GM21528 (cell line): ENCODE measurements at regions not wholly inside any gene's neighbourhood (a gene's known extent, or its start where the extent isn't known, plus 50 kb on each side); places are given as distances from the start of the nearest gene placed in this dataset.
"Not testable (repeated sequence)": the region's sequence is repeated elsewhere in the genome, so short reads cannot be mapped to it uniquely, and the experiment has no call there.

ENCODE experiments used
- ATAC-seq: cut with Tn5 transposase; IDR thresholded peaks from one replicate; pipeline ENCODE4 v1.9.1; 2021; ENCODE audit warnings: mild to moderate bottlenecking, moderate library complexity; ENCODE audit not compliant: unreplicated experiment, low FRiP score

DNA sequence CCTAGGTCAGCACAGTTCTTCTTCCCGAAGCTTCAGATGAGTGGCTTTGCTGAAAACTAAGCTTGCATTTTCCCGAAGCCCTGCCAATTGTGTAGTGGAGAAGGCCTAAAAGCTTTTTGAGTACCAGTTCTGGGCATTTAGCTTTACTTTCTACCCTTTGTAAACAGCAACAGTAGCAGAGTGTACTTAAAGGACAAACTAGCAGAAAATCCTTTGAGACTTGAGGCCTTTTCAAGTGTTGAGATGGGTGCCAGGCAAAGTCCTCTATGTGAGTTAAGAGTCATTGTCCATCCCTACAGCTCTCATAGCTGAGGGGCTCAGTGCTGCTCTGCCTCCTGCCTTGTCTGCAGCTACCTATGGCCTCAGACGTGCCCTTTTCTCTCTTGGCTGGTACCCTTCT lies 368.2 kb downstream of the CCSER2 start:
- no peak for ATAC-seq

- no peak for ATAC-seq
Observed at GRCh38 chr10:84698989-84699388, 370.6 kb downstream of the CCSER2 start.

DNA sequence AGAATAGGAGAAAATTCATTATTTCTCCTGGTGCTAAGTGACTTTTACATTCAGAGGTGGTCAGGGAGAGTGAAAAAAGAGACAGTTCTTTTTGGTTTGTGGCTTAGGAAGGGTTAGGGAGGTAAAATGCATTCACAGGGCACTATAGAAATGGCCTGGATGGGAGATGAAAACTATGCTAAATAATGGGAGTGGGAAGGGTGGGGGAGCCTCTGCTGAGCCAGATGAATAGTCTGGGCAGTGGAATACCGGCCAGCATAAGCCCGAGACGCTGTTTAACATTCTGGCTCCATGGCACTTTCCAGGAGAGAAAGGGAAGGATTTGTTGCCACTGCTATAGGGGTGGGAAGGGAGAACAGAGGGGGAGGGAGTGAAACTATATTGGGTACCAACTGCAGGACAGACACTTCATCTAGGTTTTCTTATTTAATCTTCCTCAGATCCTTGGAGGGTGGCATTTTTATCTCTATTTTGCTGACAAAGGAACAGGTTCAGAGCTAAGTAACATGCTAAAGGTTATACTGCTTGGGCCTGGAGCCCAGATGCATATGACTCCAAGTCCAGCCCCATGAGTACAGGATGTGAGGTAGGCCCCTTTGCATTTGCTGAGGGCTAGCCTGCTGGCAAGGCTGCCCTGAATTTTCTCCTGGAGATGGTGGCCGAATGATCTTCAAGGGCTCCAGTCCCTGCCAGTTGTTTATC lies 372.4 kb downstream of the CCSER2 start:
- no peak for ATAC-seq

DNA sequence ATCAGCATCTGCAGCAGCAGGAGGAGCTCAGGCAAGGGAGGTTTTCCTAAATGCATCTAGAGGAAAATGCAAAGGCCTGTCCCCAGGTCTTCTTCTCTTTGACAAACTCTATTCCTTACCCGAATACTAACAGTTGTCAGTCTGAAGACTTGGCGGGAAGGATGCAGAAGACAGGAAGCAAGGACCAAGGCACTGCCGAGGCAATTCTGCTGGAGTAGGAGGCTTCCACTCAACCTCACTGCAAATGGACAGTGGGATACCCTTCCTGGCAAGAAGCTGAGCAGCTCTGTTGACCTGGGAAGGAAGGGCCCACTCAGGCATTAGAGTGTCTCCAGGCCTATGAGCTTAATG lies 373.0 kb downstream of the CCSER2 start:
- ATAC-seq: no peak

GRCh38 chr10:84704101-84704500 lies 375.7 kb downstream of the CCSER2 start:
- ATAC-seq: no peak

DNA sequence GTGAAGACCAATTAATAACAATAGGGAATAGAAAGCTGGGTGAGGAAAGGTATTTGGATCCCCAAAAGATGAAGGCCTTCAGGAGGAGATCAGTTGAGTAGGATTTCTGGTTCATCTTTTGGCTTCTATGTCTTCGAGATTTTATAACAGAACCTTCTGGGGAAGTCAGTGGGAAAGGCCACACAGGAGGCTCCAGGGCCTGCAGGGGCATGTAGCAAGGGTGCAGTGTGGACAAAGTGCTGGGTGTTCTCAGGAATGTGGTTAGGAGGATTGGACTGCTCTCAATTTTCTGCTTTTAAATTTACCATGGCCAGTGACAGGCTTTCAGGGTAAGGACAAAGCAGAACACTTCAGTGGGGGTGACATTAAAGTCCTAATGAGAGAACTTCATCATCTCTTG lies 378.0 kb downstream of the CCSER2 start:
- ATAC-seq: no peak

- ATAC-seq: no peak
Observed at GRCh38 chr10:84706875-84707274, 378.5 kb downstream of the CCSER2 start.

- peak; percentile 54 for ATAC-seq
Observed at GRCh38 chr10:84715911-84716310, 387.5 kb downstream of the CCSER2 start.

- ATAC-seq: no peak
Observed at GRCh38 chr10:84718877-84719616, 390.7 kb downstream of the CCSER2 start.

- no peak for ATAC-seq
Observed at GRCh38 chr10:84719687-84720086, 391.3 kb downstream of the CCSER2 start.

DNA sequence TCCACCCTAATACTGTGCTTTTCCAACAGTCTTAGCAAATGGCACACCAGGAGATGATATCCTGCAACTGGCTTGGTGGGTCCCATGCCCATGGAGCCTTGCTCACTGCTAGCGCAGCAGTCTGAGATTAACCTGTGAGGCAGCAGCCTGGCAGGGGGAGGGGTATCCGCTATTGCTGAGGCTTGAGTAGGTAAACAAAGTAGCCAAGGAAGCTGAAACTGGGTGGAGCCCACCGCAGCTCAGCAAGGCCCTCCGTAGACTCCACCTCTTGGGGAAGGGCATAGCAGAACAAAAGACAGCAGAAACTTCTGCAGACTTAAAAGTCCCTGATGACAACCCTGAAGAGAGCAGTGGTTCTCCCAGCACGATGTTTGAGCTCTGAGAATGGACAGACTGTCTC lies 399.0 kb downstream of the CCSER2 start:
- no peak for ATAC-seq

DNA sequence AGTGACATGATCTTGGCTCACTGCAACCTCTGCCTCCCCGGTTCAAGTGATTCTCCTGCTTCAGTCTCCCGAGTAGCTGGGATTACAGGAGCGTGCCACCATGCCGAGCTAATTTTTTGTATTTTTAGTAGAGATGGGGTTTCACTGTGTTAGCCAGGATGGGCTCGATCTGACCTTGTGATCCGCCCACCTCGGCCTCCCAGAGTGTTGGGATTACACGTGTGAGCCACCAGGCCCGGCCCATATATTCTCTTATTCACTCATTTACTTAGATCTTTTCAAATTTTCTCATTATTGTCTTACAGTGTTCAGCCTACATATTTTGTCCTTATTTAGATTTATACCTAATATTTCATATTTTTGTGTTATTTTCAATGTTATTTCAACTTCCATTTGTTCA lies 410.7 kb downstream of the CCSER2 start:
- ATAC-seq: not testable (repeated sequence)

- no peak for ATAC-seq
Observed at GRCh38 chr10:84739641-84740040, 411.3 kb downstream of the CCSER2 start.

DNA sequence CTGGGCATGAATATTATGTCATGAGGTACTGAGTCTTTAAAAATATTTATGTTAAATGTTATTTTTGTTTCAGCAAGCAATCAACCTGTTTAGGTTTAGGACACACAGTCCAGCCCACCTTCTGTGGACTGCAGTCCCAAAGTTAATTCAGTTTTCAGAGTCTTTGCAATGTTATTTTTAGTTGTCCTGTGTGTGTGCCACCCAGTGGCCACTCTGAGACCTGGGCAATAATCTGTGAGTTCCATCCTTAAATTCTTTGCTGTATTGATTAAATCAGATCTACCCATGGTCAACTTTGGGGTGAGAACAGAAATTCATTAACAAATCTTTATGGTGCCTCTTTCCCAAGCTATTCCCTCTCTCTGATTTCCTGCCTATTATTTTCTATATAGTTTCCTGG lies 415.1 kb downstream of the CCSER2 start:
- no peak for ATAC-seq

DNA sequence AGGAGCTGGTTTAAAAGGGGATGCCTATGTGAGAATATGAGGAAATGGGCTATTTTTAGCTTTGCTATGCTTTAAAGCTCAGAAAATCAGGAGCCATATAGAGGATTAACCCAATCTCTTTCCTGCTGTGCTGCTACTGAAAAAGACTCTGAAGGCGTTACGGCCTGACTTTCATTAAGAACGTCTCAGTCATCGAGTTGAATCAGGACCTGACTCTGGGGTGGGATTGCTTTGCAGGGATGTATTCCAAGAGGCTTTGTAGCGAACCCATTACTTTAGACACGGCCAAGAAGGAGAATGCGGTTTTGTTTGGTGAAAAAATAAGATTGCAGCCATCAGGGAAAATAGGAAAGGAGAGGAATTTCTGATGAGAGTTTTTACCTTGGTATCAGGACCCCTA lies 426.9 kb downstream of the CCSER2 start:
- ATAC-seq: no peak

DNA sequence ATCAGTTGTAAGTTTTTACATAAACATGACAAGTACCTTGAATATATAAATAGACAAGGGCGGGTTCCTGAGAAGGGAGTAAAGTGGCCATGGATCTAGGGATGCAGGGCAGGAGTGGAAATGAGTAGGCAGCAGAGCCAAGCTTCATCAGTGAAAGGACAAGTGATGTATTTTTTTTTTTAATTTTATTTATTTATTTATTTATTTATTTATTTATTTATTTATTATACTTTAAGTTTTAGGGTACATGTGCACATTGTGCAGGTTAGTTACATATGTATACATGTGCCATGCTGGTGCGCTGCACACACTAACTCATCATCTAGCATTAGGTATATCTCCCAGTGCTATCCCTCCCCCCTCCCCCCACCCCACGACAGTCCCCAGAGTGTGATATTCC lies 428.3 kb downstream of the CCSER2 start:
- ATAC-seq: not testable (repeated sequence)

DNA sequence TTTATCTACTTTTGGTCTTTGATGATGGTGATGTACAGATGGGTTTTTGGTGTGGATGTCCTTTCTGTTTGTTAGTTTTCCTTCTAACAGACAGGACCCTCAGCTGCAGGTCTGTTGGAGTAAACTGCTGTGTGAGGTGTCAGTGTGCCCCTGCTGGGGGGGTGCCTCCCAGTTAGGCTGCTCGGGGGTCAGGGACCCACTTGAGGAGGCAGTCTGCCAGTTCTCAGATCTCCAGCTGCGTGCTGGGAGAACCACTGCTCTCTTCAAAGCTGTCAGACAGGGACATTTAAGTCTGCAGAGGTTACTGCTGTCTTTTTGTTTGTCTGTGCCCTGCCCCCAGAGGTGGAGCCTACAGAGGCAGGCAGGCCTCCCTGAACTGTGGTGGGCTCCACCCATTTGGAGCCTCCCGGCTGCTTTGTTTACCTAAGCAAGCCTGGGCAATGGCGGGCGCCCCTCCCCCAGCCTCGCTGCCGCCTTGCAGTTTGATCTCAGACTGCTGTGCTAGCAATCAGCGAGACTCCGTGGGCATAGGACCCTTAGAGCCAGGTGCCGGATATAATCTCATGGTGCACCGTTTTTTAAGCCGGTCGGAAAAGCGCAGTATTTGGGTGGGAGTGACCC lies 433.7 kb downstream of the CCSER2 start:
- ATAC-seq: not testable (repeated sequence)

- ATAC-seq: no peak
Observed at GRCh38 chr10:84762754-84763394, 434.5 kb downstream of the CCSER2 start.

DNA sequence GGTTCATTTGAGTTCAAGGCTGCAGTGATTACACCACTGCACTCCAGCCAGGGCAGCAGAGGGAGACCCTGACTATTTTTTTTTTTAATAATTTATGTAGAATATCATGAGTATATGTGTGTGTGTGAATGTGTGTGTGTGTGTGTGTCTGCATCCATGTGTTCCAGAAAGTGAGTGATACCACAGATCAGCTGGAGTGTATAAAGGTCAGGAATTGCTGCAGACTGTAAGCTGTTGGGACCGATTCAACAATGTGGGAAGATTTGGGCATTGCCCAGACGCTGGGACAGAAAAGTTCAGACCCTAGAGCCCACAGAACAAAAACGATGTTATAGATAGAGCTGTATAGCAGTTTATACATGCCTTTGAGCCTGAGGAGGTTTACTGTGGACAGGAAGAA lies 435.6 kb downstream of the CCSER2 start:
- no peak for ATAC-seq

- no peak for ATAC-seq
Observed at GRCh38 chr10:84765086-84765485, 436.7 kb downstream of the CCSER2 start.

GRCh38 chr10:84765656-84766055 lies 437.3 kb downstream of the CCSER2 start:
- no peak for ATAC-seq
